ENCODE measurements at regions not wholly inside any gene's neighbourhood (a gene's known extent, or its start where the extent isn't known, plus 50 kb on each side); places are given as distances from the start of the nearest gene placed in this dataset.

DNA sequence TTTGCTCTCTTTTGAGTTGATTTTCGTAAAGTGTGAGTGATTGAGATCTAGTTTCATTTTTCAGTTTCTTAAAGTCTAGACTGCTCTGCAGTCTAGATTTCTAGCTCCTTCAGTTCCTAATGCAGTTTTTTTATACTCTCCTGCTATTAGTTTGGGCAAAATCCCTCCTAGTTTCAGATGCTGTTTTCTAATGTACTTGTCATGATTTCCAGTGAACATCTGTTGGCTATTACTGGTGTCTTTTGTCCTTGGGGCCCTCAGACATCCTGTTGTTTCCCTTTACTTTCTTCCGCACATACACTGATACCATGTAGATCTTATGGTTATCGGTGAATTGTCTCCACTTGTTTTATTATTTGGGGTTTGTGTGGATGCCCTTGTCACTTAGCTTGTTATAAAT lies 292.1 kb downstream of the TDRD3 start:
- no peak overlapping the region for H3K27ac ChIP-seq
- intact Hi-C loops (cut with DNase I), result no loop called here
- no peaks in the 10 kb centered on the region for H3K9me3 ChIP-seq
- H3K27me3 ChIP-seq, result no peaks in the 10 kb centered on the region
- 60 to 73% methylated on average over 3 of the region's 3 CpGs for WGBS, 2 donors
- H3K4me1 ChIP-seq, result no peaks in the 10 kb centered on the region
- ATAC-seq (no peak), DNase-seq (no peak)
- no peak overlapping the region for H3K4me3 ChIP-seq
- TF ChIP-seq POLR2A (IDR thresholded peaks at IDR 0.05), result no peak
- TF ChIP-seq, protein P1, sequence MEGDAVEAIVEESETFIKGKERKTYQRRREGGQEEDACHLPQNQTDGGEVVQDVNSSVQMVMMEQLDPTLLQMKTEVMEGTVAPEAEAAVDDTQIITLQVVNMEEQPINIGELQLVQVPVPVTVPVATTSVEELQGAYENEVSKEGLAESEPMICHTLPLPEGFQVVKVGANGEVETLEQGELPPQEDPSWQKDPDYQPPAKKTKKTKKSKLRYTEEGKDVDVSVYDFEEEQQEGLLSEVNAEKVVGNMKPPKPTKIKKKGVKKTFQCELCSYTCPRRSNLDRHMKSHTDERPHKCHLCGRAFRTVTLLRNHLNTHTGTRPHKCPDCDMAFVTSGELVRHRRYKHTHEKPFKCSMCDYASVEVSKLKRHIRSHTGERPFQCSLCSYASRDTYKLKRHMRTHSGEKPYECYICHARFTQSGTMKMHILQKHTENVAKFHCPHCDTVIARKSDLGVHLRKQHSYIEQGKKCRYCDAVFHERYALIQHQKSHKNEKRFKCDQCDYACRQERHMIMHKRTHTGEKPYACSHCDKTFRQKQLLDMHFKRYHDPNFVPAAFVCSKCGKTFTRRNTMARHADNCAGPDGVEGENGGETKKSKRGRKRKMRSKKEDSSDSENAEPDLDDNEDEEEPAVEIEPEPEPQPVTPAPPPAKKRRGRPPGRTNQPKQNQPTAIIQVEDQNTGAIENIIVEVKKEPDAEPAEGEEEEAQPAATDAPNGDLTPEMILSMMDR (IDR thresholded peaks at IDR 0.05), result no peak
- H3K36me3 ChIP-seq (replicated peaks in 1 of 2; ENCODE audit: insufficient read depth in 1 of 2, low read depth in 2 of 2), result no peaks in the 10 kb centered on the region

DNA sequence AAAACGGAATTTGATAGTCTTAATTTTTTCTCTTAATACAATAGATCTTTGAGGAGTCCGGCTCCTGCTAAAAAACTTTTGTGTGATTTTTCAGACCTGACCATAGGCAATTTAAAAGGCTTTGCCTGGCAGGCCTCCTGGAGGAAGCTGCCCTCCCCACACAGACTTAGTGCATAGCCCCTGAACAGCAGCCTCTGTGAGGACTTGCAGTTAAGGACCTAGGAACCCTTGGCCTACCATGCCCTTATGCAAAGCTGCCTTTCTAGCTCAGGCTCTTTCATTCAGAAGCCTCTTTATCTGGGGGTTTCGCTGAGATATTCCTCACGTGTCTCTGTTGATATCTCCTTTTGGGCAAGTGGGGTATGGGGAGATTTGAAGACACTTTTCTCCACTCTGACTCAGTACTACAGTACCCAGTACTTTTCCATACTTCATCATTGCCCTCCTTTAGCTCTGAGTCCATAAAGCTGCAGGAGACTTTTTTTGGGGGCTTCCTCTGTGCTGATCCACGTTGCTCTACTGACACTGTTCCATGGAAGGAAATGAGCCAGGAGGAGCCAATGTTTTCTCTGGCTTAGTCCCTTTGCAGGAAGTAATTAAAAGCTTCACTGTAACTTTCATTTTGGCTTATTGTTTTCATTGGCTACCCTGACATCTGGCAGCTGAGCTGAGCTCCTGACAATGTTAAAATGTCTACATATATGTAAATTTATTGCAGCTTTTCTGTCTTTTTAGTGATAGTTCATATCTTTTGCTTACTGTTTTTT lies 283.1 kb downstream of the TDRD3 start:
- no peak overlapping the region for H3K4me3 ChIP-seq
- no peaks in the 10 kb centered on the region for H3K27me3 ChIP-seq
- intact Hi-C loops (cut with DNase I), result no loop called here
- H3K4me1 ChIP-seq, result no peaks in the 10 kb centered on the region
- TF ChIP-seq, protein P1 (IDR thresholded peaks at IDR 0.05), result no peak
- TF ChIP-seq POLR2A (IDR thresholded peaks at IDR 0.05), result no peak
- no peaks in the 10 kb centered on the region for H3K36me3 ChIP-seq (replicated peaks in 1 of 2; ENCODE audit: insufficient read depth in 1 of 2, low read depth in 2 of 2)
- H3K27ac ChIP-seq, result no peak overlapping the region
- DNase-seq (no peak), ATAC-seq (no peak)
- no peaks in the 10 kb centered on the region for H3K9me3 ChIP-seq
- 65 to 67% methylated on average over 5 of the region's 5 CpGs for WGBS, 2 donors

DNA sequence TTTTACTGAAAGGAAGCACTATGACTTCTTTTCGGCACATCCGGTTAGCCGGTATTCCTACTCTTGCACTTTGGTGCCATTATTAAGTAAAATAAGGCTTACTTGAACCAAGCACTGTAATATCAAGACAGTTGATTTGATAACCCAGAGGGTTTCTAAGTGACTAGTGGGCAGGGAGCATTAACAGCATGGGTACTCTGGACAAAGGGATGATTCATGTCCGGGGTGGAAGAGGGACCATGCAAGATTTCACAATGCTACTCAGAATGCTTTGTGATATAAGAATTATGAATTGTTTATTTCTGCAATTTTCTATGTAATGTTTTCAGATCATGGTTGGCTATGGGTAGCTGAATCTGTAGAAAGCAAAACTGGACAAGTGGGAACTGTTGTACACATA lies 282.1 kb downstream of the TDRD3 start:
- intact Hi-C loops (cut with DNase I), result no loop called here
- no peak overlapping the region for H3K4me3 ChIP-seq
- H3K27ac ChIP-seq, result no peak overlapping the region
- no peak for ATAC-seq
- H3K9me3 ChIP-seq, result no peaks in the 10 kb centered on the region
- no peaks in the 10 kb centered on the region for H3K27me3 ChIP-seq
- DNase-seq, result no peak
- TF ChIP-seq POLR2A (IDR thresholded peaks at IDR 0.05), result no peak
- TF ChIP-seq, protein P1 (IDR thresholded peaks at IDR 0.05), result no peak
- H3K4me1 ChIP-seq, result no peaks in the 10 kb centered on the region
- no peaks in the 10 kb centered on the region for H3K36me3 ChIP-seq (replicated peaks in 1 of 2; ENCODE audit: insufficient read depth in 1 of 2, low read depth in 2 of 2)
- WGBS, 2 donors, result 90 to 95% methylated on average over 4 of the region's 4 CpGs

DNA sequence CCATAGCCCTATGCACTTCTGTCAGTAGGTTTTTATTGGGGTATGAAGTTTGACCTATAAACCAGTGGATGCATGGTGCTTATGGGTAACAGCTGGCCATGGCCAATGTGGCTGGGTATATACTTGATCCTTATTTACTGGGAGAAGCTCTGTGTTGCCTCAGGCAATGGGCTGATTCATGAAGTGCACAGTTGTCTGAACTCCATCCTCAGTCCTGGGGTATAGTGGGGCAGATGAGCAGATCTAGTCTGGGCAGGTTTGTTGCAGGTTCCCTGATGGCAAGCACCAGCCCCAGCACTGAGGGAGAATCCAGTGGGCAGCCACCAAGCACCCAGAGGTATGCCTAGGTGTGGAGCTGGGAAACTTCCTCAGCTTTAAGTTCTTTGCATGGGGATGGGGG lies 274.4 kb downstream of the TDRD3 start:
- Histone ChIP-seq H3K27me3 (no peaks in the 10 kb centered on the region), H3K36me3 (replicated peaks in 1 of 2; ENCODE audit: insufficient read depth in 1 of 2, low read depth in 2 of 2) (no peaks in the 10 kb centered on the region), H3K4me1 (no peaks in the 10 kb centered on the region), H3K27ac (no peak overlapping the region), H3K9me3 (no peaks in the 10 kb centered on the region), H3K4me3 (no peak overlapping the region)
- ATAC-seq (no peak), DNase-seq (no peak)
- TF ChIP-seq, protein P1 (IDR thresholded peaks at IDR 0.05), result no peak
- no peak for TF ChIP-seq POLR2A (IDR thresholded peaks at IDR 0.05)
- intact Hi-C loops (cut with DNase I), result no loop called here

DNA sequence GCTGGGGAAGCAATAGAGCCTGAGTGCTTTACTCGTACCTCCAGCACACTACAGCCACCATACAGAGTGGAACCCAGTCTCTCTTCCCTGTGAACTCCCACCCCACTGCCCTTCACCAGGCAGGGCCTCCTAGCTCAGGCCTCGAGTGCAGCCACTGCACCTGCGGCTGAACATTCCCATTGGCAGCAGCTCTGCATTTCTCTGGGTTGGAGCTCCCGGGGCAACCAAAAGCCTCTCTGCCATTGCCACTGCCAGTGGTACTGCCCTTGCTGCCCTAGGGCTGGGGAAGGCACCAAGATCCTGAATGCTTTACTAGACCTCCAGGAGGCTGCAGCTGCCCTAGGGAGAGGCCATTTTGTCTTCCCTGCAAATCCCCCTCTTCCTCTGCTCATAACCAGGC lies 266.8 kb downstream of the TDRD3 start:
- intact Hi-C loops (cut with DNase I), result no loop called here
- Histone ChIP-seq H3K27me3 (no peaks in the 10 kb centered on the region), H3K27ac (no peak overlapping the region), H3K36me3 (replicated peaks in 1 of 2; ENCODE audit: insufficient read depth in 1 of 2, low read depth in 2 of 2) (no peaks in the 10 kb centered on the region), H3K4me1 (no peaks in the 10 kb centered on the region), H3K9me3 (no peaks in the 10 kb centered on the region), H3K4me3 (no peak overlapping the region)
- 61 to 81% methylated on average over 4 of the region's 4 CpGs for WGBS, 2 donors
- DNase-seq, result no peak
- TF ChIP-seq, protein P1 (IDR thresholded peaks at IDR 0.05), result no peak
- TF ChIP-seq POLR2A (IDR thresholded peaks at IDR 0.05), result no peak
- ATAC-seq, result no peak

All from body of pancreas (tissue), 4 donors.